Stomach (tissue), 8 donors: ENCODE measurements at regions not wholly inside any gene's neighbourhood (a gene's known extent, or its start where the extent isn't known, plus 50 kb on each side); places are given as distances from the start of the nearest gene placed in this dataset.

Experiments used
- DNase-seq, 2 donors: peaks; one replicate each; pipeline versions ENCODE4 v3.0.0 to v3.0.0-alpha.2; 2013 to 2019
- H3K27ac ChIP-seq, 5 donors: fragments of 200-600 bp in 4 of 5; sonication (generic) in 4 of 5; one replicate each; pipeline ENCODE4 v1.5.1; 2013 to 2019; ENCODE audit warnings: mild to moderate bottlenecking in 1 of 5, moderate library complexity in 1 of 5
- H3K27me3 ChIP-seq, 3 donors: fragments of 200-600 bp; sonication (generic); one replicate each; pipeline ENCODE4 v1.5.1; 2017 to 2019; ENCODE audit warnings: mixed run types in 1 of 3
- H3K36me3 ChIP-seq, 4 donors: fragments of 200-600 bp; sonication (generic); 1 replicate in 3 of 4; 2 replicates in 1 of 4; pipeline ENCODE4 v1.5.1; 2016 to 2019
- H3K4me1 ChIP-seq, 4 donors: fragments of 200-600 bp; sonication (generic); one replicate each; pipeline ENCODE4 v1.5.1; 2016 to 2019
- H3K4me3 ChIP-seq, 4 donors: fragments of 200-600 bp; sonication (generic) in 3 of 4; one replicate each; pipeline ENCODE4 v1.5.1; 2016 to 2019; ENCODE audit warnings: mild to moderate bottlenecking in 1 of 4
- H3K9me3 ChIP-seq, 4 donors: fragments of 200-600 bp; sonication (generic); one replicate each; pipeline ENCODE4 v1.5.1; 2016 to 2019
- CTCF ChIP-seq, 7 experiments: fragments of 450-650 bp in 4 of 7; fragments of 200-600 bp in 3 of 7; sonication (generic) in 3 of 7; IDR thresholded peaks; one replicate each; pipeline ENCODE4 v1.5.1; 2016 to 2019; ENCODE audit warnings: antibody characterized with exemption in 7 of 7, control low read depth in 2 of 7, mild to moderate bottlenecking in 1 of 7
- EP300 ChIP-seq: sonication (generic); formaldehyde crosslinking; IDR thresholded peaks from one replicate; pipeline ENCODE4 v1.6.1; 2017; ENCODE audit warnings: antibody characterized with exemption
- POLR2A ChIP-seq, 4 donors: fragments of 450-650 bp; IDR thresholded peaks; one replicate each; pipeline ENCODE4 v1.6.1; 2016; ENCODE audit warnings: antibody characterized with exemption in 4 of 4, control low read depth in 2 of 4, mild to moderate bottlenecking in 1 of 4, moderate library complexity in 1 of 4
- POLR2AphosphoS5 ChIP-seq, 3 donors: sonication (generic); formaldehyde crosslinking; IDR thresholded peaks; one replicate each; pipeline ENCODE4 v1.6.1; 2016; ENCODE audit warnings: antibody characterized with exemption in 3 of 3
- WGBS, 5 donors: extraction: QIAGEN DNeasy Blood & Tissue Kit in 3 of 5; methylation state at CpG; one replicate each; pipeline versions ENCODE4 v1.1.5 to v1.1.7; 2013 to 2018; 5-methylcytosine and 5-hydroxymethylcytosine counted together
- intact Hi-C: fragments of 100-400 bp; cut with DNase I; formaldehyde crosslinking; loops from one replicate; pipeline ENCODE4 v1.15.1; 2023; ENCODE audit warnings: low total_unique reads
- donor health status: healthy with polysubstance abuse.
- donor health status: Bipolar disorder and iron deficiency.
- donor health status: healthy.

GRCh38 chr1:181947441-181947840 is 114.1 kb downstream of the ZNF648 start:
- DNase-seq: no peak
- H3K27me3 ChIP-seq: no peaks in the 10 kb centered on the region
- H3K36me3 ChIP-seq: no peaks in the 10 kb centered on the region
- no peak overlapping the region for H3K4me3 ChIP-seq
- no peaks in the 10 kb centered on the region for H3K4me1 ChIP-seq
- TF ChIP-seq POLR2AphosphoS5 (IDR thresholded peaks at IDR 0.05): no peak
- no peak for TF ChIP-seq EP300
- no peak for TF ChIP-seq POLR2A (IDR thresholded peaks at IDR 0.05)
- no peak for TF ChIP-seq CTCF (IDR thresholded peaks at IDR 0.05)
- intact Hi-C loops: no loop called here
- H3K27ac ChIP-seq: no peak overlapping the region
- H3K9me3 ChIP-seq: peaks cover 2 to 14% (median 8%) of the 10 kb centered on the region in 4 donors
- WGBS, 5 donors: 50 to 83% (median 81%) methylated on average over 1 of the region's 1 CpG

GRCh38 chr1:181936768-181937581 is 124.5 kb downstream of the ZNF648 start:
- TF ChIP-seq CTCF (IDR thresholded peaks at IDR 0.05) (peak in 5 of 7 experiments; percentile 27 to 72 (median 37)), POLR2A (IDR thresholded peaks at IDR 0.05) (no peak)
- 12 to 21% (median 18%) methylated on average over 9 of the region's 9 CpGs for whole genome bisulfite sequencing, 5 donors
- Histone ChIP-seq H3K27ac (no peak overlapping the region), H3K4me1 (no peaks in the 10 kb centered on the region), H3K27me3 (no peaks in the 10 kb centered on the region), H3K4me3 (no peak overlapping the region), H3K9me3 (no peaks in the 10 kb centered on the region), H3K36me3 (no peaks in the 10 kb centered on the region)
- intact Hi-C loops: loop anchor here (10.0 kb wide), 1 partner anchor 462 kb away; no protein-coding TSS in a partner anchor
- peak; percentile 57 to 87 for DNase-seq

- H3K4me3 ChIP-seq: no peak overlapping the region
- H3K27ac ChIP-seq: no peak overlapping the region
- TF ChIP-seq POLR2A (IDR thresholded peaks at IDR 0.05) (no peak), EP300 (no peak), CTCF (IDR thresholded peaks at IDR 0.05) (no peak), POLR2AphosphoS5 (IDR thresholded peaks at IDR 0.05) (no peak)
- H3K4me1 ChIP-seq: no peaks in the 10 kb centered on the region
- WGBS, 5 donors: 83 to 100% (median 94%) methylated on average over 2 of the region's 2 CpGs
- no peaks in the 10 kb centered on the region for H3K36me3 ChIP-seq
- H3K27me3 ChIP-seq: no peaks in the 10 kb centered on the region
- intact Hi-C loops: loop anchor here (10.0 kb wide), 1 partner anchor 461 kb away; no protein-coding TSS in a partner anchor
- no peak for DNase-seq
- H3K9me3 ChIP-seq: no peaks in the 10 kb centered on the region
Observed at GRCh38 chr1:181936269-181936668, 125.2 kb downstream of the ZNF648 start.

GRCh38 chr1:181931873-181932272 is 129.6 kb downstream of the ZNF648 start:
- Histone ChIP-seq H3K4me3 (no peak overlapping the region), H3K4me1 (no peaks in the 10 kb centered on the region), H3K27me3 (peaks cover 0 to 8% (median 0%) of the 10 kb centered on the region in 3 donors), H3K9me3 (no peaks in the 10 kb centered on the region), H3K36me3 (no peaks in the 10 kb centered on the region), H3K27ac (no peak overlapping the region)
- TF ChIP-seq CTCF (IDR thresholded peaks at IDR 0.05) (no peak), POLR2AphosphoS5 (IDR thresholded peaks at IDR 0.05) (no peak), POLR2A (IDR thresholded peaks at IDR 0.05) (no peak), EP300 (no peak)
- intact Hi-C loops: loop anchor here (10.0 kb wide), 1 partner anchor 457 kb away; no protein-coding TSS in a partner anchor
- 77 to 89% (median 88%) methylated on average over 2 of the region's 2 CpGs for WGBS, 5 donors
- no peak for DNase-seq
